Inflammatory macrophage treated with lipopolysaccharide for 4 hours (primary cell): ENCODE measurements at regions not wholly inside any gene's neighbourhood (a gene's known extent, or its start where the extent isn't known, plus 50 kb on each side); places are given as distances from the start of the nearest gene placed in this dataset.

Experiments used
- DNase-seq: peaks from one replicate; pipeline ENCODE4 v3.0.0-alpha.2; 2020

DNA sequence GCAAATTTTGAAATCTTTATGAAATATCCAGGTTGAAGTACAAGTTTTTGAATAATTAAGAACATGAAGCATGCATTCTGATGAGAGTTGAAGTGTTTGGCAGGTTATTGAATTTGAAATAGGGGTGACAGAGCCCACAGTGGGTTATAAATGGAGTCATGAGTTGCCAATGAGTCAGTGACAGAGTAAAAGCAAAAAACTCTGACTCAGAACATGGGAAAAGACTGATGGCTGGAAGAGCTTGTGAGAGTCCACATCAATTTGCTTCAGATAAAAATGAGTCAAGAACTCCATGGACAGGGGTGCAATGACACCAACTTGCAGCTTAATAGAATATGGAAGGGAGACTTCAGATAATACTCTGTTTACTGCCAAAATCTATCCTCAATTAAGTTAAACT is 105.3 kb downstream of the SLC6A15 start:
- no peak for DNase-seq

DNA sequence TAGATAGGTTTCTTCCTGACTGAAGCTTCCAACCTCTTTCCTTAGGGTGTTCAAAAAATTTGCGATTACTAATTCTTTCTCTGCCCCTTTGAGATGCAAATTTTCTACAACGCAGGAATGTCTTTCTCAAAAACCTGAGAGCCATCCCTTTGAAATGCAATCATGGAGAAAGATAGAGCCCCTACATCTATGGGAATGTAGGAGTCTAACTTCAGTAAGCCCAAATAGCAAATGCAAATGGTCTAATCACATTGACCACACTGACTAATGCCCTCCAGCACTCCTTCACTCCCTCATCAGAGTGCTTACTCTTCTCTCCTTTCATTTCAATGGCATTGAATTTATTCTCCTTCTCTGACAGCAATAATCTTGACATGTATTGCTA is 107.1 kb downstream of the SLC6A15 start:
- DNase-seq, result no peak

DNA sequence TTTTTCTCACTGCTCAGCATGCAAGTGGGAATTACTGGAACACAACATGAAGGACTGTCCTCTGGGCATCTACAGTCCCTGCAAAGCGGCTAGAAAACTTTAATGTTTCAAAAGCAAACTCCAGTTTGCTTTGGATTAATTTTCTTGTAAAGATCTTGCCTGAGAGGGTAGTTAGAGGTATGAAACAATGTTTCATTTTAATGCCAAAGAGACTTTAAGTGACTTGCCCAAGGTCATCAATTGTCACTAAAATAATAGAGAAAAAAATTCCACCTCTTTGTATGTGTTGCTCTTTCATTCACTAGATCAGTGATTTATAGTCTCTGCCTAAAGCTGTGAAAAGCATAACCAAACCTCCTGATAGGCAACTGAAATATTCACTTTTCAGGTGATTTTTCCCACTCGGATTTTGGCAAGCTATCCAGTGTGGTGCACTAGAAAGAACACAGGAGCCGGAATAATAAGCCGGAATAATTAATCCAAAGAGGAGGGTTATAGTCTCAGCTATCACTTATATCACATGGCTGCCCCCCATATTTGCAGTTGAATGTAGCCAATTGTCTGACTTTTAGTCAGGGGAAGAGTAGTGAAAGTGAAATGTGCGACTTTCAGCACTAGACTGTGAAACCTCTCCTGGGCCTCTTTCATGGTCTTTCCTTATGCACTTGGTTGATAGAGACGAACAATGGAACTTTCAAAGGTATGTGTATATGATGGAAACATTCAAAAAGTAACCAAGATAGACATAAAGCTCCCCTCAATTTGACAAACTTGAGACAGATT is 107.7 kb downstream of the SLC6A15 start:
- no peak for DNase-seq

DNA sequence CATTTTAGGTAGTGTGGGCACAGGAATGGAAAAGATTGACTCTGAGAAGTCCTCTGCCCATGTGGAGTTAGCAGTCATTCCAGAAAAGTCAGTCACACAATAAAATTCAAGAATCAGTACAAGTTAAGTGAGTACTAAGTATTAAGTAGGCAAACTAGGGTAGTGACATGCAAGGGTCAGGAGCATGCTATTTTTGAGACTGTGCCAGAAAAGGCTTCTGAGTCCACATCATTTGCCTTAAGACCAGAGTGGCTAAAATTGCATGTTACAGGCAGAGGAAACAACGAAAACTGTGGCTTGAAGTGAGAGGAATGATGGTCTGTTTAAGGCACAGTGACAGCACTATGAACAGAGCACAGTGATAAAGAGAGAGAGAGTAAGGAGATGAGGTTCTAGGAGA is 108.9 kb downstream of the SLC6A15 start:
- no peak for DNase-seq

DNA sequence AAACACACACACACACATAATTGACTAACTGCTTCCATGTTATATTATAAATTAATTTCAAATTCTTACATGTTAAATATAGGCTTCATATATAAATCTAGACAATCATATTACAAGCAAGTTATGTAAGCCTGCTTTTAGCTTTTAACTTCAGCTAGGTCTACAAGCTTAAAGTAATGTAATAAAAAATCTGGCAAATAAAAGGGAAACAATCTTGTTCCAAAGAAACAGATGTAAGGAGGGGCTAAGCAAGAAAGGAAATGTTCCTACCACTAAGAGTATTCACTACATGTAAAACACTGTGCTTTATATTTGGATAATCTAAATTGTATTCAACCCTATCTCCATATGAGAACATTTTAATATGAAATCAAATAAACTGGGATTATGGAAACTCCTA is 110.4 kb downstream of the SLC6A15 start:
- DNase-seq, result no peak

DNA sequence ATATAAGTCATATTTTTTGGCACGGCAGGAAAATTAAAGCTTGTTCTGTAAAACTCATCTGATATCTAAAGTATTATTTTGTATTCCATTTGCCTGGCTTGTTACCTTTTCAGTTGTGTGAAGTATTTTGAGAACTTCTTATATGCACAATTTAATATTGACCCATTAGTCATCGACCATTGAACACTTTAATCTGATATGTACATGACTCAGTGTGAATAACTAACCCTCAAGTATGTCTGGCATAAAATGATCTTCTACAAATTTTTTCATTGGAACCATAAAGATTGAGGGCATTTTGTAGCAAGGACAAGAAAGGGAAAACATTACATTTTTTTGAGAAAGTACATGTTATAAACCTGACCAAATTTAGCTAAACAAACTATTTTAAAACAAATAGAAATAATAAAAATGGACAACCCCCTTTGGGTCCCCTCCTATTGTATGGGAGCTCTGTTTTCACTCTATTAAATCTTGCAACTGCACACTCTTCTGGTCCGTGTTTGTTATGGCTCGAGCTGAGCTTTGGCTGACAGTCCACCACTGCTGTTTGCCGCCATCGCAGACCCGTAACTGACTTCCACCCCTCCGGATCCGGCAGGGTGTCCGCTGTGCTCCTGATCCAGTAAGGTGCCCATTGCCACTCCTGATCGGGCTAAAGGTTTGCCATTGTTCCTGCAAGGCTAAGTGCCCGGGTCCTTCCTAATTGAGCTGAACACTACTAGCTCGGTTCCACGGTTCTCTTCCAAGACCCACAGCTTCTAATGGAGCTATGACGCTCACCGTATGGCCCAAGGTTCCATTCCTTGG is 118.8 kb downstream of the SLC6A15 start:
- DNase-seq, result no peak

DNA sequence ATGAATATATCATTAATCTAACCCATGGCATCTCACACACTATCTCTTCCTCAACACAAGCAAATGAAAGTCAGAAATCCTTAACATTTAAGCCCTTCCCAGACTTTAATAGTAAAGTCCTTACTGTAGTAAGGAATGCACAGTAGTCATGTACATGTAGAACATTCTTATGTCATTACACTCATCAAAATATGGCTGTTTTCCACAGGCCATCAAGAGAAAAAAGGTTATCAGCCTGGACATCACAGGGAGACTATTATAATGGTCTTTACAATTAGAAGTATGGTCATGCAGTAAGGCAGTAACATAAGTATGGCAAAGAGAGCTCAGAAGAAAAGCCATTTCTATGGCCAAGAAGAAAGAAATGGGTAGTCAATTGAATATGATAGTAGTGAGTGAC is 121.2 kb downstream of the SLC6A15 start:
- DNase-seq, result no peak

DNA sequence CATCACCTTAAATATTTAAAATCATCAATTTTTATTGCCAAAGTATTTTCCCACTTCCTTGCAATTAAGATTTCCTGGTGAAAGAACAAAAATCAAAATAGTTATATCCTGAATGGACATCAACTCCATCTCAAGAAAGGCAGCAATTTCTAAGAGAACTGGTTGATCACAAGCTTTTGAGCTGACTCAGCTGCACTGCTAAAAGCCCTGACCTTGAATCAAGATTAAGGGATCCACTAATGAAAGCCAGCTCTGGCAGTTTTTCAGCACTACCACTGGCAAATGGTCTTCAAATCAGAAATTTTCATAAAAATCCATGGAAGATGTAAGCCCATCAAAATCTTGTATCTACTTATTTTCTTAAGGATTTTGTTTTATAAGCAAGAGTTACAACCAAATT is 123.4 kb downstream of the SLC6A15 start:
- no peak for DNase-seq

DNA sequence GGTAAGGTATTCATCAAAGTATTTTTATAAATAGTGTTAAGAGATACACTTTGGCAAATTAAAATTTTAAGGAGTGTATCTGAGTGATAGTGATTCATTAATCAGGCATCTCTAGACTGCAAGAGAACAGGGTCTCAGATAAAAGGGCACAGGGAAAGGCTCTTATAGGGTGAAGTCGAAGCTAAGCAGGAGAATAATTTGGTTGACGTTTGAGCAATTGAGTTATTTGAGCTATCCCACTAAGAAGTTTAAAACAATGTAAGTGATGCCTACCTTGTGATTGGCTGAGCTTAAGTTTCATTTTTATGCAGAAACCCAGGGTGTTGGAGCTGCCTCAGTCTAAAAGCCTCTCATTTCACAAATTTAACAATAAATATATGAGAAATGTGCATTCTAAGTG is 125.3 kb downstream of the SLC6A15 start:
- no peak for DNase-seq

DNA sequence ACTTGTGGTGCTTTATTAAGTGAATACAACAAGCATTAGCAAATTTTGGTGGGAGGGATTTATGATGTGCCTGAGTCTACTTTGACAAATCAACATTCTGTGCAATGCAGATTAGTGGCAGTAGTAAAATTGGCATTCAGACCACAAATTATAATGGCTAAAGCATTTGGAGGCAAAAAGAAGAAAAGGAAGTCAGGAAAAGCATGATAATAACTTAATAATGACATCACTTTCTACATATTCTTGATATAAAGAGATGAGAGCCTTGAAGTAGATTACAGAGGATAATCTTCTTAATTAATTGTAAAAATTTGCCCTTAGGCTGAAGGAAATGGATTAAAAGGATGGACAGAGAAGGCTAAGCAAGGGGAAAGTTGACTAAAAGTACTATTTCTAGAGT is 126.0 kb downstream of the SLC6A15 start:
- DNase-seq, result no peak

DNA sequence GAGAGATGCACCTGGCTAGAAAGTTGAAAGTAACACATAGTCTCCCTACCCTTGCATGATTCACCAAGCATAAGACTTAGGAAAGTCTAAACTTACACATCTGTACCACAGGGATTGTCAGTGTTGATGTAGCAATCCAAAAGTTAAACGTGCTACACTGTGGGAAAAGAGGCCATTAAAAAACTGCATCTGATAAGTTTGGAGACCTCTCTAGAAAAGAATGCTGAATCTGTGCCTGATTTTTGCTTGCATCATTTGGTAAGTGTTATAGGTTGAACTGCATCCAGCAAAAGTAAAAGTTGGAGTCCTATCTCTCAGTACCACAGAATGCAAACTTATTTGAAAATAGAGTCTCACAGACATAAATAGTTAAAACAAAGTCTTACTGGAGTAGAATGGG is 126.6 kb downstream of the SLC6A15 start:
- no peak for DNase-seq

DNA sequence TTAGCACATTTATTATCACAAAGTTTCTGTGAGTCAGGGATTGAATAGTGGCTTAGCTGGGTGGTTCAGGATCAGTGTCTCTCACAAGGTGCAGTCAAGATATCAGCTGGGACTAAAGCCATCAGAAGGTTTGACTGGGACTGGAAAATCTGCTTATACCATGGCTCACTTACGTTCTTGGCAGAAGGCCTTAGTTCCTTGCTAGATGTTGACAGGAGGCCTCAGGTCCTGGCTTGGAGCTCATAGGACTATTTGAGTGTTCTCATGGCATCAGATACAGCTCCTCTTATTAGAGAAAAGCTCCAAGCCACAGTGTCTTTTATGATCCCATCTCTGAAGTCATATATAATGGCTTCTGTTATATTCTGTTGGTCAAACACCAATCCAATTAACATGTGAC is 127.3 kb downstream of the SLC6A15 start:
- DNase-seq, result no peak

DNA sequence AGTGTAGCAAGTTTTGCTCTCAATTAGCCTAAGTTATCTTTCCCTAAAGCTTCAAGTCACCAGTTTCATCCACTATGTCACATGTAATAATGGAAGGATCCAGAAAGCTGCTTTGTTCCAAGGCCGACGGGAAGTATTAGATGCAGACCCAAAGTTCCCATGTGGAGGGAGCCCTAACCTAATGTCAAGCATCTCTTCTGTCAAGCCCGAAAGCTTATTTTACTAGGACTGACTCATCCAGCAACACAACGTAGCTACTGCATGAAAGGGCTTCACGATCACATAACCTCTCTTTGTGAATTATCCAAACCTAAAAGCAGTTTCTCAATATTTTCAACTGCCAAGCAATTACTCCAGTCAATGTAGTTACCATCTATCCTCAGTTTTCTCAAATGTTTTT is 133.4 kb downstream of the SLC6A15 start:
- no peak for DNase-seq

DNA sequence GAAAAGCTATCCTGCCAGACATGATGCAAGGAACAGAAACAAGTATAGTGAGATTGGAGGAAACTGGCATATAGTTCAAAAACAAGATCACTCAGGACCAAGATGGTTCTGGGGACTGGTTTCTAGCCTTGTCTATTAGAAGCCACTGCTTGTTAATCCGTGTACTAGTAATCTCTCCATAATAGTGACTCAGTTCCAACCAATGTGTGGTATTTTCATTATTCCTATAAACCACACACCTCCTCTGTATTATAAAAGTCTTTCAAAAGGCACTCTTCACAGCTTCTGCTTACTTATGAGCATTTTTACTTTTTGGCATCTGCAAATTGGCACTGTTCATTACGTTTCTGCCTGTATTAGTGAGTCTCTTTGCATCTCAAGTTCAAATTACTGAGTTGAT is 140.3 kb downstream of the SLC6A15 start:
- DNase-seq, result no peak

DNA sequence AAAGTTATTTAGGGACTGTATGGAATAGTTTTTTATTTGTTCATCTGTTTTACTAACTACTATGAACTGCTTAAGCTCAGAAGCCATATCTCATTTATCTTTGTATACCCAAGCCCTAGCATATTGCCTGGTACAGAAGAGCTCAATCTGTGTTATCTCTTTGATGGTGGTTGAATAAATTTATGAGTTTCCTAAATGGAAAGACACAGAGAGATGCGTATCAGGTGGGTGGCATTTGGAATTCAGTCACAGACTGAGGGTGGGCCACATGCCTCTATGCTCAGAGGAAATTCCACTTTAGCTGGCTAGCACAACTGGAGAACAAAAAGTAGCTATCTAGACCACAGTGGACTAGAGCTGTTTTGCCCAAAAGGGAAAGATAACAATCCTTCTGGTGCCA is 145.5 kb downstream of the SLC6A15 start:
- no peak for DNase-seq

DNA sequence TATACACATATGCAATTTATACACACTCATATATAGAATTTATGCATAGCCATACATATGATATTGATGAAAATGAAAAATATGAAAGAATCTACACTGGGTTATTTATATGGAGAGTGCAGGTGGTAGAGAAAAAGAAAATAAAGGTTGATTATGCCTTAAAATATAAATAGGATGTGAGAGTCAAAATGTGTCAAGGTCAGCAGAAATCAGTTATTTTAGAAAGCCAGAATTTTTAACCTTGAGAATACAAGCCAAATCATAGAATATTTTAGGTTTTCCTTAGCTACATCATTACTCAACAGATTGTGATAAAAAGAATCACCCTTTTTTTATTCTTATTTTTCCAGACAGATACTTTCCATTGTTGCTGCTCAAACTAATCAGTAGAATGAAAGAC is 146.2 kb downstream of the SLC6A15 start:
- DNase-seq, result no peak

DNA sequence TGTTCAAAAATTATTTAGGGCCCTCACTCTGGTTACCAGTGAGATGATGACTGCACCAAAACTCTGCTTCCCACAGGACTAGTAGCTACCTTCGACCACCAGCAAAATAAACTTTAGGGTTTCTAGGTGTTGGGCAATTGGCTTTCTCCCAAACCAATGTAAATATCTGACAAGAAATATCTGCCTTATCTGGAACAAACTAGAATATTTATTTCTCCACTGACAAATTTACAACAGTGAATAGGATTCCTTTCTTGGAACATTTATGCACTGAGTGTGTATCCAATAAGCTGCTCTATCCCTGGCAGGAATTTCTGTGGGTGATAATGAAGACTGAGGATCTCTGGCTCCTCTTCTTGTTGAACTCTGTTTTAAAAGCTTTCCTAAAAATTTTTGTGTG is 148.6 kb downstream of the SLC6A15 start:
- no peak for DNase-seq

DNA sequence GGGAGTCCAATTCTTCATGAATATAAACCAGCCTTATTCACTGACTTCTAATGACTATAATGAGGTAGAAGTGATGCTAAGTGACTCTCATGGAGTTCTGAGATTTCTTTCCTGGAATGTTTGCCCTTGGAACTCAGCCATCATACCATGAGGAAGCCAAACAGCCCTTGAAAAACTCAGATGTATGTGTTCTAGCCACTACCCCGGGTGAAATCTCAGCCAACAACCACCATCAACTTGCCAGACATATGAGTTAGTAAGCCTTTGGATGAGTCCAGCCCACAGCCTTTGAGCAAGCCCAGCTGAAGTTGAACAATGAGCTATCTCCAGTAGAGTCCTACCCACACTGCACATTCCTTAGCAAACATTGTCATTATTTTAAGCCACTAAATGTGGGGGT is 149.5 kb downstream of the SLC6A15 start:
- DNase-seq, result no peak

DNA sequence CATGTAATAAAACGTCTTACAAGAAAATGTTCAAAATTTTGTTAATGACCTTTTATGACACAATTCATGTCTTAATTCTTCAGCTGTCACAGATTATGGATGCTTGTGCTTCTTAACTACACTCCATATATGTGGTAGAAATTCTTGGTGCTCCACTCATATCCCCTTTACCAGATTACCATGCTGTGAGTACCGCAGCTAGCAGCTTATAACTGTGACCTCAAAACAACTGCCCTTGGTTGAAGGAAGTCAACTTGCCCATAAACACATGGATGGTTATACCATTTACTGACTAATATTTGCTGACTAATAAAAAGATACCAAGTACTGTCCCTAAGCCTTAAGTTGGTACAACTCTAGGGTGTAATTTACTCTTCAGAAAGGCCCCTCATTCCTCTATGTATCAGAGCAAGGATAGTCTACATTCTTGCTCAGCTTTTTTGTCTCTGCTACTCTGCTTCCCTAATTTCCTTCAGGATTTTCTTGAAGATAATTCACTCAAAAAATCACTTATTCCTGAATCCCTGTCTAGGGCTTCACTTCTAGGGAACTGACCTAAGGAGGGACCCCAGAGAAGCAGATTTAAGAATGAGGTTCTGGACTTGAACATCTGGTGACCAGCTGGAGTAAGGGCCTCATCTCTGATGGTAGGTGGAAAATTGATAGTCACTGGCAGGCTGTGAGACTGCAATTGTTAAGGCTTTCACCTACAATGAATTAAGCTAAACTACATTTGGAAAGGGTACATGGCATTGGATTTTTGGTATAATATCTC is 152.3 kb downstream of the SLC6A15 start:
- no peak for DNase-seq

DNA sequence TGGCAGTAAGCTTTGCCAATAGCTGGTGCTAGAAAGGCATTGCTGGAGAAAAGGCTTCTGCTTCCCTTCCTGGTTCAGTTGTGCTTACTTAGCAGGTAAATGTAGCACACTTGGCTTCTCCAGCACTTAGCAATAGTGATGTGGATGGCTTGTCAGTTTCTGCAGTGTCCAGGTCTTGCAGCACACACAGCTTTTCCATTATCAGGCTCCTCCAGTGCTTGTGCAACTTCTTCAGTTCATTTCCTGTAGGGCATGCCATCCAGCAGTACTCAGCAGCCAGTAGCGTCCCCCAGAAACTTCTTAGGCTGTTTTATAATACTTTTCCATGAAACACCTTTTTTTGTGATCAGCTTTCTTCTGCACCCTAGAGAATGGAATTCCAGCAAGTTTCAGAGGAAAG is 154.6 kb downstream of the SLC6A15 start:
- DNase-seq, result no peak

DNA sequence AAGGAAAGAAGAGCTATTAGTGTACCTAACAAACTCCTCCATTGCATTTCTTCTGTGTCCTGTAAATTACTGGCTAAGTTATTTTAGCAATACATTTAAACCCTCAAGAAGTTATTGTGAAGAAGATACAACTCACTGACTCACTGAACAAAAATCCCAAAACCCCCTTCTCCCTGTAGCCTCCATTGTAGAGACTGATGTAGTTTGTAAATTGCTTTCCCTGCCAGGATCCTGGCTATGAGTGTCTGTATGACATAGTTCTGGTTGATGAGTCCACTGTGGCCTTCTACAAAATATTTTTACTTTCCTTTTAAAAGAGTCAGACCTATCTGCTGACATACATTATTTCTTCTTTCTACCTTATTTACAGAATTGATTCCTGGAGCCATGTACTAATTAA is 155.6 kb downstream of the SLC6A15 start:
- no peak for DNase-seq

DNA sequence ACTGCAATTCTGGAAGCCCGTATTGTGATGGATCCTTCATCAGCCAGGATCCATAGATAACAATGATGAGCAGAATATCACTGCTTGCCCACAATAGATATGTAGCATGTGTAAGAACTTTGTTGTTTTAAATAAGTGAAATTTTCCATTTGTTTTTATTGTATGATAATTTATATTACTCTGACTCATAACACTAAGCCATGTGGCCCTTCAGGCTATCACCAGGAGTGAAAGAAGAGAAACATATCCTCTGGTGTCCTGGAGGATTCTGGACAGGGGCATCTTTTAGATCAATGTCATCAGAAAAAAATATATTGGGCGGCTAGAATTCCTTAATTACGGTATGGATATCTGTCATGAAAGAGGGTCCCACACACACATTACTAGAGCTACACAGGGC is 167.5 kb downstream of the SLC6A15 start:
- no peak for DNase-seq

DNA sequence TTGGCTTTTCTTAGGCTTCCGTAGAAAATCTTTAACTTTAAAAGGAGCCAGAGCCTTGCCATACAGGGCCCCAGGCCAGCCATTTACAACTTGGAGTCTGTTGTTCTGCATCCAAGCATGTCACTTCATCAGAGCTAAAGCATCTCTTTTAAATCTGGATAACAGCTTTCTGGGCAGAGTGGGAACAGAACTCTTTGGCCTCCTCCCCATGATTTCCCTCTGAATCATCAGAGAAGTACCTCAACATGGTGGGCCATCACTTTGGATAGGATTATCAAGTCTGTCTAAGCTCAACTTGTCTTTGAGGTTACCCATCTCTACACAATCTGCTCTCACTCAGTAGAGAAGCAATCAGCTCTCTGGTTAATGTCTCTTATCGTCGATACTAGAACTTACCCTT is 170.9 kb downstream of the SLC6A15 start:
- DNase-seq, result no peak

DNA sequence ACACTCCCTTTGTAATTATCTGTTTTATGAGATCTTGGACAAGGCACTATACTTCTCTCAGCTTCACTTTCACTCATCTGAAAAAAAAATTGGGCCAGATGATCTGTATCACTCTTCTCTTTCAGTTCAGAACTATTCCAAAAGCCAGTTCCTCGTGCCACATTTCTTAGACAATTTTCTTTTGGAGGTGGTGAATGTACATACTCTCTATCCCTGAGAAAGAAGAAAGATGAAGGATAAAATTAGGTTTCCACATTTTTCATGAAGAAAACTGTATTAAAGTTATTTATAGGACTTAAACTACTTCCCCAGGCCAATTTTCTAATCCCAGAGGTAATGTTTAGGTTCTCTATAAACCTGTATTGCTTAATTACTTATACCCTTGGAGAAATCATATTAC is 171.6 kb downstream of the SLC6A15 start:
- DNase-seq, result no peak
